Ectodermal cell (in vitro differentiated cells): ENCODE measurements at regions not wholly inside any gene's neighbourhood (a gene's known extent, or its start where the extent isn't known, plus 50 kb on each side); places are given as distances from the start of the nearest gene placed in this dataset.
"Not testable (repeated sequence)": the region's sequence is repeated elsewhere in the genome, so short reads cannot be mapped to it uniquely, and the experiment has no call there.

ENCODE experiments used
- H3K27ac ChIP-seq: 2 replicates; pipeline ENCODE4 v1.7.0; 2013; ENCODE audit warnings: mild to moderate bottlenecking, low read depth, low read length; ENCODE audit not compliant: insufficient read depth, poor library complexity, severe bottlenecking
- H3K27me3 ChIP-seq: 2 replicates; pipeline ENCODE4 v1.7.0; 2013; ENCODE audit warnings: mild to moderate bottlenecking, low read length; ENCODE audit not compliant: insufficient read depth, control insufficient read depth, poor library complexity, severe bottlenecking
- H3K36me3 ChIP-seq: one replicate; pipeline ENCODE4 v1.7.0; 2013; ENCODE audit warnings: low read length; ENCODE audit not compliant: control insufficient read depth, insufficient read depth
- H3K4me1 ChIP-seq: one replicate; pipeline ENCODE4 v1.7.0; 2013; ENCODE audit warnings: low read length; ENCODE audit not compliant: control insufficient read depth, insufficient read depth
- H3K4me3 ChIP-seq: 2 replicates; pipeline ENCODE4 v1.7.0; 2013; ENCODE audit warnings: low read depth, low read length, control low read depth; ENCODE audit not compliant: insufficient read depth
- H3K9me3 ChIP-seq: 2 replicates; pipeline ENCODE4 v1.7.0; 2013; ENCODE audit warnings: mild to moderate bottlenecking, low read length, moderate library complexity; ENCODE audit not compliant: control insufficient read depth
- WGBS, 2 experiments: methylation state at CpG; one replicate each; pipeline ENCODE4 v1.1.7; 2013; ENCODE audit warnings: missing lambda C conversion rate in 2 of 2; 5-methylcytosine and 5-hydroxymethylcytosine counted together

DNA sequence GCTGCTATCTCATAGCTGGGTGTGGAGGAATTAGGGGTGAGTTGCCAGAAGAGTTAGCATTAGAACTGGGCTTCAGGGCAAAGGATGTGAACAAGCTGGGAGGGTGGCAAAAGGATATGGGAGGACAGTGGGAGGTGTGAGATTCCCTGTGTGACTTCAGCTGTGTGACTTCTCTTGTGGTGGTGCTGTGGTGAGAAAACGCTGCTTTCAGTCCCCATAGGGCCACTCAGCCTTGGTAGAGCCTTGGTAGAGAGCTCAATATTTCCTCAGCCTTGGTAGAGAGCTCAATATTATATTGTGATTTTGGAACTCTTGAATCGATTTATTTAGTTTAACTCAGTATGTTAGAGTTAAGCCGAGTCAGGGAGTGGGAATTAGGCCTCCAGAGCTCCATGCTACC, 499.7 kb downstream of the EDEM1 start:
- Histone ChIP-seq H3K4me3 (no peak overlapping the region), H3K27ac (no peak overlapping the region), H3K36me3 (no peaks in the 10 kb centered on the region), H3K4me1 (no peaks in the 10 kb centered on the region), H3K9me3 (no peaks in the 10 kb centered on the region), H3K27me3 (no peaks in the 10 kb centered on the region)
- 86 to 96% methylated on average over 3 of the region's 3 CpGs for WGBS, 2 experiments

DNA sequence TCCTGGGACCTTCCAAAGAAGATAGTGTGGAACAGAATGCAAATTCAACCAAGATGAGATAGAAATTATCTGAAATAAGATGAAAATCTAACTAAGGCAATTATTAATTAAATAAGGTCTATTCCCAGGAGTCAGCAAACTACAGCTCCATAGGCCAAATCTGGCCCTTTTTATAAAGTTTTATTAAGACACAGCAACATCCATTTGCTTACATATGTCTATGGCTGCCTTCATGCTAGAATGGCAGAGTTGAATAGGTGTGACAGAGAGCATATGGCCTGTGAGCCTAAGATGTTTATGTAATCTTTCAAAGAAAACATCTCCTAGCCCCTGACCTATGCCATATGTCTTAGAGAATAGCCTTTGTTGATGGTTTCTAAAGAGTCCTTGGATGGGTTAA, 503.0 kb downstream of the EDEM1 start:
- H3K36me3 ChIP-seq = no peaks in the 10 kb centered on the region
- H3K4me1 ChIP-seq = no peaks in the 10 kb centered on the region
- H3K27me3 ChIP-seq = no peaks in the 10 kb centered on the region
- H3K27ac ChIP-seq = no peak overlapping the region
- H3K4me3 ChIP-seq = no peak overlapping the region
- no peaks in the 10 kb centered on the region for H3K9me3 ChIP-seq

GRCh38 chr3:5690904-5691532, 503.5 kb downstream of the EDEM1 start:
- no peaks in the 10 kb centered on the region for H3K4me1 ChIP-seq
- WGBS, 2 experiments = 63 to 65% methylated on average over 3 of the region's 3 CpGs
- H3K9me3 ChIP-seq = no peaks in the 10 kb centered on the region
- no peaks in the 10 kb centered on the region for H3K36me3 ChIP-seq
- no peaks in the 10 kb centered on the region for H3K27me3 ChIP-seq
- no peak overlapping the region for H3K4me3 ChIP-seq
- H3K27ac ChIP-seq = no peak overlapping the region

GRCh38 chr3:5692446-5692845, 504.9 kb downstream of the EDEM1 start:
- no peak overlapping the region for H3K4me3 ChIP-seq
- H3K27me3 ChIP-seq = no peaks in the 10 kb centered on the region
- WGBS, 2 experiments = 54 to 58% methylated on average over 7 of the region's 7 CpGs
- H3K9me3 ChIP-seq = no peaks in the 10 kb centered on the region
- H3K4me1 ChIP-seq = no peaks in the 10 kb centered on the region
- H3K27ac ChIP-seq = no peak overlapping the region
- no peaks in the 10 kb centered on the region for H3K36me3 ChIP-seq

DNA sequence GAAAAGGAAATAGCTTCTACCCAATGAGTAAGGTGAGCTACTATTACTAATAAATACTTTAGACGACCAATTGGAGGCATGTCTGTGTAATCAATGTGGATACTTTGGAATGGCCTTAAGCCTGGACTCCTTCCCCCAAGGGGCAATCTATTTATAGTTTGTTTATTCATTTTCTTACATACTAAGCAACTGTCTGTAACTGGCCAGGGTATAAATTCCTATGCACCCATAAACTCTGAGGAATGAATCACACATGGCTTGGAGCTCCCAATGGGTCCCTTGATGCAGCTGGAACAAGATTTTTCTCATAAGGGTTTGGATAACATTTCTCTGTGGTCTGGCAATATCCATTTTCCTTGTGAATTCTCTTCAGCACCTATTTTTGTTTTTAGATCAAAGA, 506.8 kb downstream of the EDEM1 start:
- no peaks in the 10 kb centered on the region for H3K4me1 ChIP-seq
- H3K27me3 ChIP-seq = no peaks in the 10 kb centered on the region
- WGBS, 2 experiments = 88% methylated on average over 1 of the region's 1 CpG; no CpG with 5 or more reads in 1 of the 2 experiments
- H3K27ac ChIP-seq = no peak overlapping the region
- no peaks in the 10 kb centered on the region for H3K9me3 ChIP-seq
- no peaks in the 10 kb centered on the region for H3K36me3 ChIP-seq
- H3K4me3 ChIP-seq = no peak overlapping the region

- WGBS, 2 experiments = 95% methylated on average over 9 of the region's 9 CpGs
- H3K9me3 ChIP-seq = no peaks in the 10 kb centered on the region
- H3K36me3 ChIP-seq = no peaks in the 10 kb centered on the region
- H3K4me1 ChIP-seq = no peaks in the 10 kb centered on the region
- no peak overlapping the region for H3K27ac ChIP-seq
- H3K4me3 ChIP-seq = no peak overlapping the region
- no peaks in the 10 kb centered on the region for H3K27me3 ChIP-seq
These were observed 511.3 kb downstream of the EDEM1 start for GRCh38 chr3:5698851-5699250.

- Histone ChIP-seq H3K36me3 (no peaks in the 10 kb centered on the region), H3K9me3 (no peaks in the 10 kb centered on the region), H3K27me3 (no peaks in the 10 kb centered on the region), H3K4me1 (no peaks in the 10 kb centered on the region), H3K27ac (no peak overlapping the region), H3K4me3 (no peak overlapping the region)
- 94 to 96% methylated on average over 6 of the region's 6 CpGs for WGBS, 2 experiments
These were observed 511.8 kb downstream of the EDEM1 start for GRCh38 chr3:5699313-5699712.

DNA sequence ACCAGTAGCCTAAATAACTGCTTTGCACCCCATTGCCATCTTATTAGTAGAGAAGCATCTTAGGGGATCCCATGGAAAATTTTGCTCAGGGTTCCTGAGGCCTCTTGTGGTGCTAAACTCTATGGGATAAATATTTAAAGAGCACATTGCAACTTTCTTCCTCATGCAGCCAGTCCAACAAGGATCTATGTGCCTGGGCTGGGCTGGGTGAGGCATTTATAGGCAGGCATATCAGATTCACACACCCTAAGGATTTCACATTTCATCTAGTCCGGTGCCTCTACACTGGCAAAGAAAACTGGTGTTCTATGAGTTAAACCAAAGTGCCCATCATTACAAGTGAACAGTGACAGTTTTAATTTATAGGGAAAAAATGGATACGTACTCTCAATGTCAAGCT, 512.3 kb downstream of the EDEM1 start:
- Histone ChIP-seq H3K4me3 (no peak overlapping the region), H3K27ac (no peak overlapping the region), H3K27me3 (no peaks in the 10 kb centered on the region), H3K36me3 (no peaks in the 10 kb centered on the region), H3K9me3 (no peaks in the 10 kb centered on the region), H3K4me1 (no peaks in the 10 kb centered on the region)
- 60 to 100% methylated on average over 1 of the region's 2 CpGs for WGBS, 2 experiments

DNA sequence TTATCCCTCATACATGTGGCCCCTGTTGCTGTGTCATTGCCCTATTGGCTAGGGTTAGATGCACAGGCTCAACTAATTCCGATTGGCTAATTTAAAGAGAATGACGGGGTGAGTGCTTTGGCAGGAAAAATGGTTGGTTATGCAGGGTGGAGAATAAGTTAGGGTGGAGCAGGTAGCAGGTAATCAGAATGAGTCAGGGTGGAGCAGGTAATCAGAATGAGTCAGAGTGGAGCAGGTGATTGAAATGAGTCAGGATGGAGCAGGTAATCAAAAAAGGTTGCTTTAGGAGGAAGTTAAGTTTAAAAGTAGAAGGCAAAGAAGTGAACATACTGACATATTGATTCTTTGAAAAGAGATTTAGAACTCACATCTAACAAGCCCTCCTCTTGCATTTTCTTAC, 513.5 kb downstream of the EDEM1 start:
- not testable (repeated sequence) for H3K27me3 ChIP-seq, H3K4me1 ChIP-seq, H3K4me3 ChIP-seq, H3K9me3 ChIP-seq, H3K27ac ChIP-seq, H3K36me3 ChIP-seq
- WGBS, 2 experiments = 88 to 90% methylated on average over 2 of the region's 2 CpGs

DNA sequence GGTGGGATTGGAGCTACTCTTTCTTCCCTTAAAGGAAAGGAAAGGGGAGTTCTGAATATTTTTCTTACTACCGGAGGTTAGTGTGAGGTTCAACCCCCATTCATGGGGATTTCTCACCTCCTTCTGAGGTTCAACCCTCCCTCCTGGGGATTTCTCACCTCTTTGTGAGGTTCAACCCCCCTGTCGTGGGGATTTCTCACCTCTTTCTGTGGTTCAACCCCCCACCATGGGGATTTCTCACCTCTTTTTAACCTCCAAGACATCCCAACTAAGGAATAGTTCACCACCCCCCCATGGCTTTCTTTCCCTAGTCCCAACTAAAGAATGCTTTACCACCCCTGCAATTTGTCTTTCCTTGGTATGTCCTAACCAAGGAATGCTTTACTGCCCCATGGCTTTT, 520.3 kb downstream of the EDEM1 start:
- Histone ChIP-seq H3K27me3 (no peaks in the 10 kb centered on the region), H3K4me1 (peaks cover 4% of the 10 kb centered on the region), H3K4me3 (no peak overlapping the region), H3K27ac (no peak overlapping the region), H3K9me3 (no peaks in the 10 kb centered on the region), H3K36me3 (no peaks in the 10 kb centered on the region)
- WGBS, 2 experiments = 87 to 88% methylated on average over 2 of the region's 2 CpGs

DNA sequence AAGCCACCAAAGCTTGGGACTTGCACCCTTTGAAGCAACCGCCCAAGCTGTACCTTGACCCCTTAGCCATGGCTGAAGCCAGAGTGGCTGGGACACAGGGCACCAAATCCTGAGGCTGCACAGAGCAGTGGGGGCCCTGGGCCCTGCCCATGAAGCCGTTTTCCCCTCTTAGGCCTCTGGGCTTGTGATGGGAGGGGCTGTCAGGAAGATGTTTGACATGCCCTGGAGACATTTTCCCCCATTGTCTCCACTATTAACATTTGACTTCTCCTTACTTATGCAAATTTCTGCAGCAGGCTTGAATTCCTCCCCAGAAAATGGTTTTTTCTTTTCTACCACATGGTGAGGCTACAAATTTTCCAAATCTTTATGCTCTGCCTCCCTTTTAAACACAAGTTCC, 522.2 kb downstream of the EDEM1 start:
- H3K9me3 ChIP-seq = no peaks in the 10 kb centered on the region
- H3K27me3 ChIP-seq = no peaks in the 10 kb centered on the region
- H3K4me1 ChIP-seq = peaks cover 4% of the 10 kb centered on the region
- H3K4me3 ChIP-seq = no peak overlapping the region
- WGBS, 2 experiments = 42 to 66% methylated on average over 2 of the region's 2 CpGs
- H3K36me3 ChIP-seq = no peaks in the 10 kb centered on the region
- no peak overlapping the region for H3K27ac ChIP-seq
